Thyroid gland (tissue), 4 donors: ENCODE measurements at regions not wholly inside any gene's neighbourhood (a gene's known extent, or its start where the extent isn't known, plus 50 kb on each side); places are given as distances from the start of the nearest gene placed in this dataset.

Experiments used
- DNase-seq, 2 donors: peaks; one replicate each; pipeline ENCODE4 v3.0.0-alpha.2; 2019
- H3K27ac ChIP-seq, 3 donors: fragments of 200-600 bp; sonication (generic); 1 replicate in 2 of 3; 2 replicates in 1 of 3; pipeline ENCODE4 v1.5.1; 2016 to 2019; ENCODE audit warnings: mild to moderate bottlenecking in 1 of 3, moderate library complexity in 1 of 3
- H3K27me3 ChIP-seq: fragments of 200-600 bp; sonication (generic); one replicate; pipeline ENCODE4 v1.5.1; 2019
- H3K36me3 ChIP-seq, 2 donors: fragments of 200-600 bp; sonication (generic); one replicate each; pipeline ENCODE4 v1.5.1; 2016 to 2019
- H3K4me1 ChIP-seq, 2 donors: fragments of 200-600 bp; sonication (generic); one replicate each; pipeline ENCODE4 v1.5.1; 2017 to 2019
- H3K4me3 ChIP-seq, 3 donors: fragments of 200-600 bp; sonication (generic); replicated peaks in 1 of 3; 1 replicate in 2 of 3; 2 replicates in 1 of 3; pipeline ENCODE4 v1.5.1; 2016; ENCODE audit warnings: mild to moderate bottlenecking in 1 of 3
- H3K9me3 ChIP-seq: fragments of 200-600 bp; sonication (generic); one replicate; pipeline ENCODE4 v1.5.1; 2017
- CTCF ChIP-seq, 6 experiments: fragments of 200-600 bp in 3 of 6; fragments of 450-650 bp in 3 of 6; sonication (generic) in 3 of 6; IDR thresholded peaks; one replicate each; pipeline ENCODE4 v1.5.1; 2016 to 2019; ENCODE audit warnings: antibody characterized with exemption in 6 of 6, mild to moderate bottlenecking in 2 of 6, inconsistent platforms in 1 of 6, moderate library complexity in 1 of 6
- POLR2A ChIP-seq, 2 donors: fragments of 450-650 bp; IDR thresholded peaks; one replicate each; pipeline ENCODE4 v1.6.1; 2017; ENCODE audit warnings: antibody characterized with exemption in 2 of 2, mild to moderate bottlenecking in 2 of 2, moderate library complexity in 1 of 2
- WGBS, 2 donors: methylation state at CpG; one replicate each; pipeline ENCODE4 v1.1.5; 2017; 5-methylcytosine and 5-hydroxymethylcytosine counted together
- intact Hi-C: fragments of 100-400 bp; cut with DNase I; formaldehyde crosslinking; loops from one replicate; pipeline ENCODE4 v1.15.1; 2023

GRCh38 chr7:155378580-155378934 is 79.4 kb upstream of the EN2 start:
- intact Hi-C loops = no loop called here
- no peak for DNase-seq
- no peak overlapping the region for H3K4me3 ChIP-seq
- H3K9me3 ChIP-seq = no peaks in the 10 kb centered on the region
- H3K4me1 ChIP-seq = peaks cover 32 to 58% of the 10 kb centered on the region in 2 donors
- peaks cover 78% of the 10 kb centered on the region for H3K27me3 ChIP-seq
- no peaks in the 10 kb centered on the region for H3K36me3 ChIP-seq
- TF ChIP-seq POLR2A (IDR thresholded peaks at IDR 0.05) (no peak), CTCF (IDR thresholded peaks at IDR 0.05) (no peak)
- WGBS, 2 donors = 10 to 14% methylated on average over 6 of the region's 6 CpGs
- no peak overlapping the region for H3K27ac ChIP-seq

- WGBS, 2 donors = 7 to 8% methylated on average over 10 of the region's 10 CpGs
- H3K27ac ChIP-seq = no peak overlapping the region
- intact Hi-C loops = no loop called here
- peaks cover 78% of the 10 kb centered on the region for H3K27me3 ChIP-seq
- H3K9me3 ChIP-seq = no peaks in the 10 kb centered on the region
- H3K36me3 ChIP-seq = no peaks in the 10 kb centered on the region
- H3K4me3 ChIP-seq = no peak overlapping the region
- no peak for DNase-seq
- H3K4me1 ChIP-seq = peaks cover 26 to 51% of the 10 kb centered on the region in 2 donors
- TF ChIP-seq POLR2A (IDR thresholded peaks at IDR 0.05) (no peak), CTCF (IDR thresholded peaks at IDR 0.05) (no peak)
These were observed 78.7 kb upstream of the EN2 start for GRCh38 chr7:155378959-155379871.

- peaks cover 16 to 40% of the 10 kb centered on the region in 2 donors for H3K4me1 ChIP-seq
- 3 to 4% methylated on average over 18 of the region's 18 CpGs for WGBS, 2 donors
- TF ChIP-seq CTCF (IDR thresholded peaks at IDR 0.05) = peak; percentile 41 to 78 (median 64)
- no peak for TF ChIP-seq POLR2A (IDR thresholded peaks at IDR 0.05)
- peak; percentile 68 to 72 for DNase-seq
- intact Hi-C loops = no loop called here
- H3K4me3 ChIP-seq = no peak overlapping the region
- H3K9me3 ChIP-seq = no peaks in the 10 kb centered on the region
- H3K27me3 ChIP-seq = peaks cover 67% of the 10 kb centered on the region
- H3K36me3 ChIP-seq = no peaks in the 10 kb centered on the region
- H3K27ac ChIP-seq = no peak overlapping the region
These were observed 77.6 kb upstream of the EN2 start for GRCh38 chr7:155380221-155380861.

- WGBS, 2 donors = 3 to 4% methylated on average over 23 to 29 of the region's 42 CpGs
- intact Hi-C loops = no loop called here
- Histone ChIP-seq H3K36me3 (no peaks in the 10 kb centered on the region), H3K4me3 (peak overlapping the region in 1 of 3 donors; percentile 1), H3K27ac (no peak overlapping the region), H3K9me3 (no peaks in the 10 kb centered on the region), H3K27me3 (peaks cover 60% of the 10 kb centered on the region), H3K4me1 (peaks cover 16 to 39% of the 10 kb centered on the region in 2 donors)
- no peak for DNase-seq
- TF ChIP-seq CTCF (IDR thresholded peaks at IDR 0.05) (no peak), POLR2A (IDR thresholded peaks at IDR 0.05) (no peak)
These were observed 76.7 kb upstream of the EN2 start for GRCh38 chr7:155380976-155381851.
